Skeletal muscle tissue (tissue), 3 donors: ENCODE measurements at regions not wholly inside any gene's neighbourhood (a gene's known extent, or its start where the extent isn't known, plus 50 kb on each side); places are given as distances from the start of the nearest gene placed in this dataset.

Experiments used
- H3K27ac ChIP-seq: one replicate; pipeline ENCODE4 v1.7.0; 2013; ENCODE audit warnings: mild to moderate bottlenecking, low read depth, low read length, inconsistent platforms
- H3K27me3 ChIP-seq, 3 donors: one replicate each; pipeline ENCODE4 v1.7.0; 2013; ENCODE audit warnings: low read length in 3 of 3; ENCODE audit not compliant: control insufficient read depth in 3 of 3, insufficient read depth in 3 of 3
- H3K36me3 ChIP-seq, 3 donors: one replicate each; pipeline ENCODE4 v1.7.0; 2013; ENCODE audit warnings: low read length in 3 of 3; ENCODE audit not compliant: control insufficient read depth in 3 of 3, insufficient read depth in 3 of 3
- H3K4me1 ChIP-seq, 3 donors: one replicate each; pipeline ENCODE4 v1.7.0; 2013; ENCODE audit warnings: low read length in 3 of 3, mild to moderate bottlenecking in 3 of 3; ENCODE audit not compliant: control insufficient read depth in 3 of 3, insufficient read depth in 3 of 3
- H3K4me3 ChIP-seq, 3 donors: one replicate each; pipeline ENCODE4 v1.7.0; 2013; ENCODE audit warnings: low read length in 3 of 3
- H3K9ac ChIP-seq, 3 donors: one replicate each; pipeline ENCODE4 v1.7.0; 2013; ENCODE audit warnings: low read length in 3 of 3, mild to moderate bottlenecking in 3 of 3, moderate library complexity in 2 of 3, low read depth in 1 of 3
- H3K9me3 ChIP-seq, 3 donors: one replicate each; pipeline ENCODE4 v1.7.0; 2013; ENCODE audit warnings: low read length in 3 of 3; ENCODE audit not compliant: control insufficient read depth in 3 of 3
- donor health status: Osteomylitis.

- Histone ChIP-seq H3K9me3 (no peaks in the 10 kb centered on the region), H3K4me3 (no peak overlapping the region), H3K27ac (no peak overlapping the region), H3K36me3 (no peaks in the 10 kb centered on the region), H3K4me1 (no peaks in the 10 kb centered on the region), H3K9ac (no peak overlapping the region), H3K27me3 (no peaks in the 10 kb centered on the region)
Measured at GRCh38 chr9:38185647-38186403, 116.8 kb upstream of the SHB start.

GRCh38 chr9:38183994-38184568 lies 115.1 kb upstream of the SHB start:
- H3K4me3 ChIP-seq = no peak overlapping the region

GRCh38 chr9:38182321-38182720 lies 113.3 kb upstream of the SHB start:
- no peaks in the 10 kb centered on the region for H3K27me3 ChIP-seq
- H3K9ac ChIP-seq = no peak overlapping the region
- no peak overlapping the region for H3K4me3 ChIP-seq
- H3K27ac ChIP-seq = no peak overlapping the region
- no peaks in the 10 kb centered on the region for H3K36me3 ChIP-seq
- no peaks in the 10 kb centered on the region for H3K4me1 ChIP-seq
- H3K9me3 ChIP-seq = no peaks in the 10 kb centered on the region

More at GRCh38 chr9:38183994-38184568, 115.1 kb upstream of the SHB start:
- H3K9me3 ChIP-seq = no peaks in the 10 kb centered on the region
- H3K27ac ChIP-seq = no peak overlapping the region
- no peaks in the 10 kb centered on the region for H3K36me3 ChIP-seq
- no peaks in the 10 kb centered on the region for H3K27me3 ChIP-seq
- H3K4me1 ChIP-seq = no peaks in the 10 kb centered on the region
- no peak overlapping the region for H3K9ac ChIP-seq

- no peaks in the 10 kb centered on the region for H3K36me3 ChIP-seq
- H3K27ac ChIP-seq = no peak overlapping the region
- no peaks in the 10 kb centered on the region for H3K9me3 ChIP-seq
- no peaks in the 10 kb centered on the region for H3K4me1 ChIP-seq
- no peaks in the 10 kb centered on the region for H3K27me3 ChIP-seq
- H3K4me3 ChIP-seq = no peak overlapping the region
- H3K9ac ChIP-seq = no peak overlapping the region
Measured at GRCh38 chr9:38181866-38182265, 112.8 kb upstream of the SHB start.

- Histone ChIP-seq H3K9ac (no peak overlapping the region), H3K27ac (no peak overlapping the region), H3K4me1 (no peaks in the 10 kb centered on the region), H3K27me3 (no peaks in the 10 kb centered on the region), H3K36me3 (no peaks in the 10 kb centered on the region), H3K9me3 (no peaks in the 10 kb centered on the region), H3K4me3 (no peak overlapping the region)
Measured at GRCh38 chr9:38181232-38181631, 112.2 kb upstream of the SHB start.

- H3K36me3 ChIP-seq = no peaks in the 10 kb centered on the region
- no peaks in the 10 kb centered on the region for H3K27me3 ChIP-seq
- no peak overlapping the region for H3K9ac ChIP-seq
- H3K9me3 ChIP-seq = no peaks in the 10 kb centered on the region
- H3K4me1 ChIP-seq = no peaks in the 10 kb centered on the region
- H3K27ac ChIP-seq = no peak overlapping the region
- no peak overlapping the region for H3K4me3 ChIP-seq
Measured at GRCh38 chr9:38180656-38181055, 111.6 kb upstream of the SHB start.

GRCh38 chr9:38179965-38180364 lies 110.9 kb upstream of the SHB start:
- Histone ChIP-seq H3K36me3 (no peaks in the 10 kb centered on the region), H3K27me3 (no peaks in the 10 kb centered on the region), H3K4me1 (no peaks in the 10 kb centered on the region), H3K4me3 (no peak overlapping the region), H3K27ac (no peak overlapping the region), H3K9me3 (no peaks in the 10 kb centered on the region), H3K9ac (no peak overlapping the region)

- H3K4me1 ChIP-seq = no peaks in the 10 kb centered on the region
- no peak overlapping the region for H3K9ac ChIP-seq
- H3K9me3 ChIP-seq = no peaks in the 10 kb centered on the region
- no peak overlapping the region for H3K27ac ChIP-seq
- H3K36me3 ChIP-seq = no peaks in the 10 kb centered on the region
- no peaks in the 10 kb centered on the region for H3K27me3 ChIP-seq
- no peak overlapping the region for H3K4me3 ChIP-seq
Measured at GRCh38 chr9:38178237-38178636, 109.2 kb upstream of the SHB start.

- Histone ChIP-seq H3K27ac (no peak overlapping the region), H3K9me3 (no peaks in the 10 kb centered on the region), H3K4me1 (no peaks in the 10 kb centered on the region), H3K4me3 (no peak overlapping the region), H3K36me3 (no peaks in the 10 kb centered on the region), H3K27me3 (no peaks in the 10 kb centered on the region), H3K9ac (no peak overlapping the region)
Measured at GRCh38 chr9:38177680-38178079, 108.7 kb upstream of the SHB start.

- Histone ChIP-seq H3K4me3 (no peak overlapping the region), H3K27ac (no peak overlapping the region), H3K9me3 (no peaks in the 10 kb centered on the region), H3K4me1 (no peaks in the 10 kb centered on the region), H3K27me3 (no peaks in the 10 kb centered on the region), H3K9ac (no peak overlapping the region), H3K36me3 (no peaks in the 10 kb centered on the region)
Measured at GRCh38 chr9:38176251-38176650, 107.2 kb upstream of the SHB start.
